ENCODE measurements at regions not wholly inside any gene's neighbourhood (a gene's known extent, or its start where the extent isn't known, plus 50 kb on each side); places are given as distances from the start of the nearest gene placed in this dataset.

DNA sequence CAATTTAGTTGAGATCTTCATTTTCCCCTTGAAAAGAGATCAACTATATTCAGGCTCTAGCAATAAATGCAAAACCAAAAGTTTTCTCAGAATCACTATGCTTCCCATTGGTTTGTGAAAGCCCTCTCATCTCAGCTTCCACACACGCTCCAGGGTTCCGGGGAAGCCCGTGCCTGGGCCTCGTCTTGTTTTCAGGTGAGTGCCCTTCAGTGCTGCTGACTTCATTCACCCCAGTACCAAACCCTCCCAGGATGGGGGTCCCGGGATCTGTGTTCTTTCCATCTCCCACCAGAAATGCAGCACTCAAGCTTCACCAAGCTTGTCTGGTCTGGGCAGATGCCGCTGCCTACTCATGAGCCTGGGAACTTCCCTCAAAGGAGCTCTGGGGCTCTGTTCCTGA is 97.7 kb downstream of the TEX29 start:
- TF ChIP-seq EZH2 (IDR thresholded peaks at IDR 0.05; ENCODE audit: low read depth), result 0 out of 2 replicates have a peak, but pooled peaks have one; percentile 66
- TF ChIP-seq CTCF (conservative IDR thresholded peaks at IDR 0.05), result no peak

Measured in PC-9 (cell line).